ENCODE measurements at regions not wholly inside any gene's neighbourhood (a gene's known extent, or its start where the extent isn't known, plus 50 kb on each side); places are given as distances from the start of the nearest gene placed in this dataset.

- no peak for TF ChIP-seq MLX (CRISPR knock-in tag; conservative IDR thresholded peaks at IDR 0.05)
- TF ChIP-seq NKRF (IDR thresholded peaks at IDR 0.05; ENCODE audit: borderline replicate concordance) = no peak
- TF ChIP-seq CREB3 (tag; conservative IDR thresholded peaks at IDR 0.05; ENCODE audit: low read depth) = no peak
- no peak for TF ChIP-seq ZKSCAN1 (IDR thresholded peaks at IDR 0.05; ENCODE audit: low read depth, low read length)
- no peak for TF ChIP-seq YY1 (IDR thresholded peaks at IDR 0.05; ENCODE audit: borderline replicate concordance in 1 of 3, control insufficient read depth in 1 of 3, extremely low read depth in 1 of 3, insufficient read depth in 3 of 3, insufficient read length in 1 of 3, insufficient replicate concordance in 2 of 3, low read depth in 1 of 3, low read length in 2 of 3)
- TF ChIP-seq ZNF407 (IDR thresholded peaks at IDR 0.05; ENCODE audit: low read depth) = no peak
- no peak for TF ChIP-seq HDAC2 (IDR thresholded peaks at IDR 0.05)
- TF ChIP-seq CTCF (IDR thresholded peaks at IDR 0.05 in 2 of 3, conservative IDR thresholded peaks at IDR 0.05 in 1 of 3; ENCODE audit: insufficient read depth in 2 of 3, low read depth in 1 of 3, low read length in 3 of 3) = no peak
- TF ChIP-seq IRF1 (CRISPR knock-in tag; IDR thresholded peaks at IDR 0.05; ENCODE audit: borderline replicate concordance) = no peak
- TF ChIP-seq ZNF668 (CRISPR knock-in tag; IDR thresholded peaks at IDR 0.05) = no peak
- no peak for TF ChIP-seq ZNF764 (CRISPR knock-in tag; IDR thresholded peaks at IDR 0.05; ENCODE audit: low read depth)
Measured at GRCh38 chr2:12895017-12895416, 178.3 kb downstream of the TRIB2 start.
